ENCODE measurements at regions not wholly inside any gene's neighbourhood (a gene's known extent, or its start where the extent isn't known, plus 50 kb on each side); places are given as distances from the start of the nearest gene placed in this dataset.

GRCh38 chr3:43874290-43874689, 183.6 kb downstream of the ABHD5 start:
- no peak for DNase-seq (ENCODE audit: low read depth)
- no peak for TF ChIP-seq CTCF (IDR thresholded peaks at IDR 0.05; ENCODE audit: insufficient read depth, low read depth, low read length, missing control alignments)
- no peak overlapping the region for H3K4me3 ChIP-seq (ENCODE audit: low read depth, low read length)

GRCh38 chr3:43874731-43875130, 184.0 kb downstream of the ABHD5 start:
- no peak for DNase-seq (ENCODE audit: low read depth)
- no peak for TF ChIP-seq CTCF (IDR thresholded peaks at IDR 0.05; ENCODE audit: insufficient read depth, low read depth, low read length, missing control alignments)
- no peak overlapping the region for H3K4me3 ChIP-seq (ENCODE audit: low read depth, low read length)

- DNase-seq (ENCODE audit: low read depth) = no peak
- no peak for TF ChIP-seq CTCF (IDR thresholded peaks at IDR 0.05; ENCODE audit: insufficient read depth, low read depth, low read length, missing control alignments)
- H3K4me3 ChIP-seq (ENCODE audit: low read depth, low read length) = no peak overlapping the region
Measured at GRCh38 chr3:43876648-43877047, 185.9 kb downstream of the ABHD5 start.

GRCh38 chr3:43879166-43879565, 188.4 kb downstream of the ABHD5 start:
- H3K4me3 ChIP-seq (ENCODE audit: low read depth, low read length) = no peak overlapping the region
- DNase-seq (ENCODE audit: low read depth) = peak; percentile 58
- TF ChIP-seq CTCF (IDR thresholded peaks at IDR 0.05; ENCODE audit: insufficient read depth, low read depth, low read length, missing control alignments) = peak; percentile 52

GRCh38 chr3:43882976-43883680, 192.4 kb downstream of the ABHD5 start:
- no peak for TF ChIP-seq CTCF (IDR thresholded peaks at IDR 0.05; ENCODE audit: insufficient read depth, low read depth, low read length, missing control alignments)
- DNase-seq (ENCODE audit: low read depth) = no peak
- H3K4me3 ChIP-seq (ENCODE audit: low read depth, low read length) = no peak overlapping the region

GRCh38 chr3:43883729-43884396, 193.1 kb downstream of the ABHD5 start:
- TF ChIP-seq CTCF (IDR thresholded peaks at IDR 0.05; ENCODE audit: insufficient read depth, low read depth, low read length, missing control alignments) = no peak
- DNase-seq (ENCODE audit: low read depth) = no peak
- H3K4me3 ChIP-seq (ENCODE audit: low read depth, low read length) = no peak overlapping the region
